ENCODE measurements at regions not wholly inside any gene's neighbourhood (a gene's known extent, or its start where the extent isn't known, plus 50 kb on each side); places are given as distances from the start of the nearest gene placed in this dataset.

DNA sequence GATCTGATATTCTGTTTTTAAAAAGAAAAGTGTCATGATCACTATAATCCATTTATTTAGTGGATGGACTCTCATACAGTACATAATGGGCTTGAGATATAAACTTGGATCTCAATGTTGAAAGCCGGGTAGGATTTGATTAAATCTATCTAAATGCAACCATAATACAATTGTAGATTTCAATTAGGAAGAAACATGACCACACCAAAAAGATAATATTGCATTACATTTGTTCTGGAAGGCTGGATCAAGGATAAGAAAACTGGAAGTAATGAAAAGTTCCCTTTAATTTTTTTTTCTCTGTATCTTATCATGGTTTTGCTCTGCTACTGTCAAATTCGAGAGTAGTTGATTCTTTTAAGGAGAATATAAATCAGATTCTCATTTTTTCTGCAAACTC lies 51.3 kb upstream of the UFL1 start:
- no peak for ATAC-seq
- no peaks in the 10 kb centered on the region; the same call in 1 of the 2 replicates for H3K4me1 ChIP-seq (ENCODE audit: insufficient read depth, low read length)
- no peaks in the 10 kb centered on the region for H3K79me2 ChIP-seq (ENCODE audit: low read length)
- H3K9me3 ChIP-seq (ENCODE audit: low read length): no peaks in the 10 kb centered on the region
- H3K9ac ChIP-seq (ENCODE audit: low read length): no peak overlapping the region
- TF ChIP-seq CTCF (conservative IDR thresholded peaks at IDR 0.05; ENCODE audit: low read depth, low read length): no peak
- no peak for TF ChIP-seq EZH2 (IDR thresholded peaks at IDR 0.05; ENCODE audit: low read length, unreplicated experiment)
- TF ChIP-seq EZH2phosphoT487 (IDR thresholded peaks at IDR 0.05; ENCODE audit: borderline replicate concordance, low read length): no peak
- no peak for DNase-seq
- H3K27me3 ChIP-seq (ENCODE audit: low read length): no peaks in the 10 kb centered on the region
- H3K27ac ChIP-seq (ENCODE audit: low read length): no peak overlapping the region
- BruUV-seq (replicated peaks): no TSS peak
- ChIA-PET POLR2A (ENCODE audit: unreplicated experiment) (no interaction called here), CTCF (no interaction called here)
- intact Hi-C loops (cut with micrococcal nuclease): loop anchor here (5.0 kb wide), 1 partner anchor 1038 kb away; no protein-coding TSS in a partner anchor
- no peaks in the 10 kb centered on the region for H4K20me1 ChIP-seq (ENCODE audit: low read length)
- H3F3A ChIP-seq (ENCODE audit: low read length, unreplicated experiment): no peaks in the 10 kb centered on the region
- H3K4me2 ChIP-seq (ENCODE audit: low read length): no peak overlapping the region
- no peak overlapping the region for H3K4me3 ChIP-seq (ENCODE audit: low read length)
- no peak overlapping the region for H2AFZ ChIP-seq (ENCODE audit: low read length)
- H3K36me3 ChIP-seq (ENCODE audit: low read depth, low read length): no peaks in the 10 kb centered on the region
- H3K9me2 ChIP-seq (replicated peaks; ENCODE audit: low read length): no peaks in the 10 kb centered on the region

Measured in PC-3 (cell line).